ENCODE measurements at regions not wholly inside any gene's neighbourhood (a gene's known extent, or its start where the extent isn't known, plus 50 kb on each side); places are given as distances from the start of the nearest gene placed in this dataset.

GRCh38 chr14:73780896-73781295, 66.7 kb upstream of the PNMA1 start:
- no peak for DNase-seq

GRCh38 chr14:73780391-73780790, 66.2 kb upstream of the PNMA1 start:
- DNase-seq, result no peak

DNA sequence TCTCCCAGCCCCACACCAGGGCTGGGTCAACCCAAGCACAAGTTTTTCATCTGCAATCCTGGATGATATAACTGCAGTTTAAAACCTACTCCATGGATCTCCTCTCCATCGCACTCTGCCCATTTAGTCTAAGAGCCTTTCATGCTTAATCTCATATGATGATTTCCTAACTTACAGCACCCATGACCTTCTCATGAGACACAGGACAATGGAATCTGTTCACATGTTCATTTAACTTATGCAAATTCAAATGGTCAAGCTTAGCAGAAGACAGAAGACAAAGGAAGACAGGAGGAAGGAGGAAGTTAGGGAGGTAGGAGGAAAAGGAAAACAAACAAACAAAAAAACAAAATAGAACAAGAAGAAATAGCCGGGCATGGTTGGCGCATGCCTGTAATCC, 64.6 kb upstream of the PNMA1 start:
- DNase-seq, result no peak

DNA sequence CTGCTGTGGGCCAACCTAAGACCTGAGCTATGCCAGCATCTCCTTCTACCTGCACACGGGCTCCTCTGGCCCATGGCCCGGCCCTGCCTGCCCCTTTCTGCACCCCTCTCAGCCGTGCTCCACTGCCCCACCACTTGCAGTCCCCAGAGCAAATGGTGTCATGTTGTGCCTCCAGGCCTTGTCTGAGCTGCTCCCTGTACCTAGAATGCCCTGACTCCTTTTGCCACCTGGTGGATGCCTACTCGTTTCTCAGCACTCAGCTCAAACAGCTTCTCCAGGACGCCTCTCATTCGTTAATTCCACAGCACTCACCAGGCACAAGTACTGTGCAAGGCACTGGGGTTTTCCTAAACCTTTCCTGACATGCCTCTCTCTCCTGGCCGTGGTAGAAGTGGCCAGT, 63.2 kb upstream of the PNMA1 start:
- DNase-seq, result peak in 1 of 3 experiments; percentile 21

DNA sequence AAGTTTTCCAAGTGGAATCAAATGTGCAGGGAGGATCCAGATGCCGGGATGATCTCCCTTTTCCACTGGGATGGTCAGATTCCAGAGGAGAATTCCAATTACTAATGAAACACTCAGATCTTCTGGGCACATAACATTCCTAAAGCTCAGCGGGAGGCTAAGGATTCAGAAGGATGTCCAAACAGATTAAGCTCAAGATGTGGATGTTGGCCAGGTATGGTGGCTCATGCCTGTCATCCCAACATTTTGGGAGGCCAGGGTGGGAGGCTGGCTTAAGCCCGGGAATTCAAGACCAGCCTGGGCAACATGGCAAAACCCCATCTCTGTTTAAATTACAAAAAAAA, 62.0 kb upstream of the PNMA1 start:
- no peak for DNase-seq

GRCh38 chr14:73775339-73776193, 61.4 kb upstream of the PNMA1 start:
- no peak for DNase-seq

- DNase-seq, result no peak
These were observed 60.5 kb upstream of the PNMA1 start for GRCh38 chr14:73774671-73775070.

- no peak for DNase-seq
These were observed 60.0 kb upstream of the PNMA1 start for GRCh38 chr14:73774241-73774570.

- no peak for DNase-seq
These were observed 59.5 kb upstream of the PNMA1 start for GRCh38 chr14:73773441-73774240.

DNA sequence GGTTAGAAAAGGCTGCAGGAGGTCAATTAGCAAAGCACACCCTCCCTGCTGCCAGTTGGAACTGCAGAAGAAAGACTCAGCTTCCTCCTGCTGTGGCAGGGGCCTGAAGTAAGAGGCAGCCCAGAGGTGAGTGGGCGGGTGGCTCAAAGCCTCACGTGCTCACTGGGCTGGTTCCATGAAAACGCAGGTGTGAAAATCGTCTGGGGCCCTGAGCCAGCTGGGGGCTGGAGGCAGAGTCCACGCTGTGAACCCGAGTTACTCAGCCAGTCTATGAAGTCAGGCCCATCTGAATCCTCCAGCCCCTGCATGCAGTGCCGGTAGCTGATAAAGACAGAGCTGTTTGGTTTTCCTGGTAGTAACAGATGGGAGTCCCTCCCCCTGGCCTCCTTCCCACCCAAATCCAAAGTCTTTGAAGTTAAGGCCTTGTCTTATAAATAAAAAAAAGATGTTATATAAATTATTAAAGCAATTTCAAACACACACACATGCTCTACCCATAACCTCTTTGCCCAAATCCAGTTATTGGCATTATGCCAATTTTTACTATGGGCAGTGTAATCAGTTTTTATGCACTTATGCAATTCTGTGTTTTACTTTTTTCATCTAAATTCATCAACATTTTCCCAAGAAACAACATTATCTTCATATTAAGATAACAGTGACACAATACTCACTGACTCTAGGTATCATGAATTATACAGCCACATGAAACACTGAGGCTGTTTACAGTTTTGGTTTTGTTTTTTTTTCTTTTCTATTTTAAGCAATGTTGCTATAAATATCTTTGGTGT, 57.9 kb upstream of the PNMA1 start:
- peak; percentile 68 to 95 (median 86) for DNase-seq

DNA sequence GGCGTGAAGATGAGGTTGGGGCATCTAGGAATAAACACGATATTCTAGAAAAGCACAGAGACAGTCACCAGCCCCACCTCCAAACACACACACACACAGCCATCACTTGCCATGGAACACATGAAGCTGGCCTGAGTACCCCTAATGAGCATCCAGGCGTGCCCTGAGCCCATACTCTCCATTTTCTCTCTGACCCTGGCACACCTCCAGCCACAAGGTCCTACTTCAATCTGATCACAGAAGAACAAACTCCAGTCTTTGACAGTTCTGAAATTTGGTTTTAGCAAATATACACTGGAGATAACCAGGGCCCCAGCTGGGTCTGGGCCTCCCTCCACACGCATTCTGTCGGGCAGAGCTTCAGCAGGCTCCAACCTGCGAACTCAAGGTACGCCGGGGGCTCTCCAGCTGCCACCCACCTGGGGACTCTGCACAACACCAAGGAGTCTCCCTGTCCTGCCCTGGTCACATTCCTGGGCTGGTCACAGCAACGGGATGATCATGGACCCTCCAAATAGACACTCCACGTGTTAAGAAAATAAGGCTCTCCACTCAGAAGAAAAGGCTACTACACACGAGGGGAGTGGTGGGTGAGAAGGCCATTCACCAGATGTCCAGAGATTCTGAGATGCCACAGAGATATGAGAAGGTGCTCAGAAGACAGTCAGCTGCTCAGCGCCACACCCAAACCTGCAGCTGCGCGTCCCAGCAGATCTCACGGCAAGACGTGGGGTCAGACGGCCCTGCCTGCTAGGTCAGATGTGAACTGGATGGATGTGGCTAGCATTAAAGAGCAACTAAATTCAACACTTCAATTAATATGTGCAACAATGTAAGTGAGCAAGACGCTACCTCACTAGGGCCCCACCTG, 57.0 kb upstream of the PNMA1 start:
- DNase-seq, result no peak

DNA sequence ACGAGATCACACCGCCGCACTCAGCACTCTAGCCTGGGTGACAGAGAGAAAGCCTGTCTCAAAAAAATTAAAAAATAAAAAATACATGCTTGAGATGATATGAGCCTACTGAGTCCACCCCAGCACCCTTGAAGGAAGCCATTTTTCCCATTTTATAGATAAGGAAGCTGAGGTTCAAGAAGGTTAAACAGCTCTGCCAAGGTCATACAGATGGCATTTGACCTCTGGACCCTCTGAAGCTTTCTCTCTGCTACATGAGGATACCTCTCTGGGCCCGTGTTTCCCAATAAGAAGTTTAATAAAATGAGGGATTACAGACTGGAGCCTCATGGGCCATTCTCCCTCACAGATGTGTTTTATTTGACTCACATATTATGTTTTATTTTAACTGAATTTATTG, 53.9 kb upstream of the PNMA1 start:
- DNase-seq, result no peak

- DNase-seq, result no peak
These were observed 50.5 kb upstream of the PNMA1 start for GRCh38 chr14:73764406-73765280.

All from NCI-H1417 (cell line).